Activated T-helper 1 cell treated with anti-CD3 and anti-CD28 coated beads, Interleukin-12 subunit alpha, Interleukin-12 subunit beta, Interleukin-2, Interleukin-4 antibody, amounts not matched to agents 30 ng/mL and 10 ng/mL and 1 ng/mL, durations not matched to agents 14 hours and 24 hours and 36 hours (primary cell): ENCODE measurements at regions not wholly inside any gene's neighbourhood (a gene's known extent, or its start where the extent isn't known, plus 50 kb on each side); places are given as distances from the start of the nearest gene placed in this dataset.

Source experiments
- DNase-seq: peaks from one replicate; pipeline ENCODE4 v3.0.0; 2021; ENCODE audit warnings: low spot score
- H3K27ac Mint-ChIP-seq: one replicate; pipeline ENCODE4 v1.8.0; 2021; ENCODE audit warnings: mild to moderate bottlenecking, mixed read lengths
- H3K27me3 Mint-ChIP-seq: one replicate; pipeline ENCODE4 v1.8.0; 2022; ENCODE audit warnings: mild to moderate bottlenecking, moderate library complexity, mixed read lengths; ENCODE audit not compliant: insufficient read depth
- H3K36me3 Mint-ChIP-seq: one replicate; pipeline ENCODE4 v1.8.0; 2021; ENCODE audit warnings: low read depth, mixed read lengths
- H3K4me1 Mint-ChIP-seq: one replicate; pipeline ENCODE4 v1.8.0; 2021; ENCODE audit warnings: low read depth, mixed read lengths
- H3K4me3 Mint-ChIP-seq: one replicate; pipeline ENCODE4 v1.8.0; 2021; ENCODE audit warnings: mild to moderate bottlenecking, moderate library complexity, mixed read lengths
- H3K9me3 Mint-ChIP-seq: one replicate; pipeline ENCODE4 v1.8.0; 2021; ENCODE audit warnings: mixed read lengths
- intact Hi-C: fragments of 100-400 bp; cut with micrococcal nuclease; formaldehyde crosslinking; loops from one replicate; pipeline ENCODE4 v1.15.1; 2024

GRCh38 chr4:65805936-65806335, 135.6 kb upstream of the EPHA5 start:
- no peak overlapping the region for H3K27ac Mint-ChIP-seq
- H3K4me3 Mint-ChIP-seq = no peak overlapping the region
- no peaks in the 10 kb centered on the region for H3K36me3 Mint-ChIP-seq
- intact Hi-C loops = no loop called here
- peaks cover 1% of the 10 kb centered on the region for H3K27me3 Mint-ChIP-seq
- no peak for DNase-seq
- no peaks in the 10 kb centered on the region for H3K4me1 Mint-ChIP-seq
- no peaks in the 10 kb centered on the region for H3K9me3 Mint-ChIP-seq

- DNase-seq = no peak
- Mint-ChIP-seq H3K27ac (no peak overlapping the region), H3K4me3 (no peak overlapping the region), H3K27me3 (peaks cover 1% of the 10 kb centered on the region), H3K36me3 (no peaks in the 10 kb centered on the region), H3K9me3 (no peaks in the 10 kb centered on the region), H3K4me1 (no peaks in the 10 kb centered on the region)
- intact Hi-C loops = no loop called here
These were observed 129.2 kb upstream of the EPHA5 start for GRCh38 chr4:65799513-65799912.

DNA sequence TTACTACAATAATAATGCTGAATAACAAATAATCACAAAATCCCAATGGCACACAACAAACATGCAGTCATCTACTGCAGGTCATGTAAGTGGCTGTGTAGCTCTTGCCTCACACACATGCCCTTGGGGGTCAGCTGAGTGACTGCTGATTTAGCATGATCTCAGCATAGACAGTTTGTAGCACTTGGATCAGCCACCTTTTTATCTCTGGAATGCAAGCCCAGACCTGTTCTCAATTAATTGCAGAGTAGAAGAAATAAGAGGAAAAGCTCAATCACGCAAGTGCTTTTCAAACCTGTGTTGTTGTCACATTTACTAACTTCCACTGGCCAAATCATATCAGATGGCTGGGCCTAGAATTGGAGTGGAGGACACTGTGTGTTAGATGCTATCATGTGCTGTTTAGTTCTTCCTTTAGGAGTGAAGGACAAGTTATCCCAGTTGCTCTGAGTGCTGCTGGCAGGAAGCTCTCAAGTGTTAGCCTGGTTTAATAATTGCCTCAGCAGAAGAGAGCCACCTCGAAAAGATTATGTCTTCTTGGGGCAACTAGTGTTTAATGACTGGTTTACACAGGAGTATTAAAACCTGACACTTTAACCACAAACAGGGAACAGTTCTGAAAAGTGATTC, 128.3 kb upstream of the EPHA5 start:
- intact Hi-C loops = no loop called here

GRCh38 chr4:65791812-65792308, 121.6 kb upstream of the EPHA5 start:
- Mint-ChIP-seq H3K27ac (no peak overlapping the region), H3K4me3 (no peak overlapping the region), H3K4me1 (no peaks in the 10 kb centered on the region), H3K27me3 (no peaks in the 10 kb centered on the region), H3K36me3 (no peaks in the 10 kb centered on the region), H3K9me3 (peaks cover 4% of the 10 kb centered on the region)
- no peak for DNase-seq
- intact Hi-C loops = no loop called here

More for the DNA sequence above, 128.3 kb upstream of the EPHA5 start:
- no peak overlapping the region for H3K27ac Mint-ChIP-seq
- H3K4me1 Mint-ChIP-seq = no peaks in the 10 kb centered on the region
- H3K4me3 Mint-ChIP-seq = no peak overlapping the region
- peaks cover under 1% of the 10 kb centered on the region for H3K27me3 Mint-ChIP-seq
- peaks cover 4% of the 10 kb centered on the region for H3K9me3 Mint-ChIP-seq
- no peak for DNase-seq
- no peaks in the 10 kb centered on the region for H3K36me3 Mint-ChIP-seq

GRCh38 chr4:65791111-65791811, 121.0 kb upstream of the EPHA5 start:
- DNase-seq = no peak
- intact Hi-C loops = no loop called here
- H3K4me1 Mint-ChIP-seq = no peaks in the 10 kb centered on the region
- no peak overlapping the region for H3K4me3 Mint-ChIP-seq
- H3K36me3 Mint-ChIP-seq = no peaks in the 10 kb centered on the region
- peaks cover 4% of the 10 kb centered on the region for H3K9me3 Mint-ChIP-seq
- H3K27me3 Mint-ChIP-seq = no peaks in the 10 kb centered on the region
- no peak overlapping the region for H3K27ac Mint-ChIP-seq

GRCh38 chr4:65789805-65790204, 119.5 kb upstream of the EPHA5 start:
- Mint-ChIP-seq H3K9me3 (peaks cover 4% of the 10 kb centered on the region), H3K27ac (no peak overlapping the region), H3K36me3 (no peaks in the 10 kb centered on the region), H3K4me3 (no peak overlapping the region), H3K27me3 (no peaks in the 10 kb centered on the region), H3K4me1 (no peaks in the 10 kb centered on the region)
- intact Hi-C loops = no loop called here
- no peak for DNase-seq

DNA sequence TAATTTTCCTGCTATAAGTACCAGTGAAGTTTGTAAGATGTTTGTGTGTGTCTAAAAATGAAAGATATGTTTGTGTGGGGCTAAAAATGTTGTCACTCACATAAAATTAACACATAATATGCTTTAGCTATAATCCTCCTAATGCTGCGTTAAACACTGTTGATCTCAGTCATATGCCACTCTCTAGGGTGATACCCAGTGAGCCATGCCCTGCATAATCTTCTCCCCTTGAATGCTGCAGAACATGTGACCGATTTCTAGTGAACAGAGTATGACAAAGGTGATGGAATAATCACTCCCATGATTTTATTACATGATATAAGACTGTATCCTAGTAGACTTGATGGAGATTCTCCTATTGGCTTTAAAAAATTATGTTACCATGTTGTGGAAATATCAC, 119.1 kb upstream of the EPHA5 start:
- Mint-ChIP-seq H3K4me1 (no peaks in the 10 kb centered on the region), H3K27ac (no peak overlapping the region), H3K36me3 (no peaks in the 10 kb centered on the region), H3K9me3 (peaks cover 4% of the 10 kb centered on the region), H3K27me3 (no peaks in the 10 kb centered on the region), H3K4me3 (no peak overlapping the region)
- intact Hi-C loops = no loop called here
- DNase-seq = no peak

DNA sequence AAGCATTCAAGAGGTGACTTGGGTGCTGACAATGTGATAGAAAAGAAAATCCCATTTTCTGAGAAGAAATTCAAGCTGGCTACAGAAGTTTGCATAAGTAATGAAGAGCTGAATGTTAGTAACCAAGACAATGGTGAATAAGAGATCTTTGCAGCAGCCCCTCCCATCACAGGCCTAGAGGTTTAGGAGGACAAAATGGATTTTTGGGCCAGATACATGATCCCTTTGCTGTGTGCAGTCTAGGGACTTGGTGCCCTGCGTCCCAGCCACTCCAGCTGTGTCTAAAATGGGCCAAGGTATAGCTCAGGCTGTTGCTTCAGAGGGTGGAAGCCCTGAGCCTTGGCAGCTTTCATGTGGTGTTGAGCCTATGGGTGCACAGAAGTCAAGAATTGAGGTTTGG, 107.0 kb upstream of the EPHA5 start:
- H3K27ac Mint-ChIP-seq = no peak overlapping the region
- H3K4me3 Mint-ChIP-seq = no peak overlapping the region
- H3K27me3 Mint-ChIP-seq = no peaks in the 10 kb centered on the region
- peaks cover 24% of the 10 kb centered on the region for H3K9me3 Mint-ChIP-seq
- intact Hi-C loops = no loop called here
- H3K4me1 Mint-ChIP-seq = no peaks in the 10 kb centered on the region
- H3K36me3 Mint-ChIP-seq = no peaks in the 10 kb centered on the region
- no peak for DNase-seq

- Mint-ChIP-seq H3K36me3 (no peaks in the 10 kb centered on the region), H3K27me3 (no peaks in the 10 kb centered on the region), H3K4me1 (no peaks in the 10 kb centered on the region), H3K27ac (no peak overlapping the region), H3K9me3 (peaks cover 28% of the 10 kb centered on the region), H3K4me3 (no peak overlapping the region)
- intact Hi-C loops = no loop called here
- DNase-seq = no peak
These were observed 103.3 kb upstream of the EPHA5 start for GRCh38 chr4:65773636-65774035.

- intact Hi-C loops = no loop called here
- no peak for DNase-seq
- Mint-ChIP-seq H3K36me3 (no peaks in the 10 kb centered on the region), H3K27me3 (no peaks in the 10 kb centered on the region), H3K27ac (no peak overlapping the region), H3K4me1 (no peaks in the 10 kb centered on the region), H3K9me3 (no peaks in the 10 kb centered on the region), H3K4me3 (no peak overlapping the region)
These were observed 77.1 kb upstream of the EPHA5 start for GRCh38 chr4:65747386-65747785.

DNA sequence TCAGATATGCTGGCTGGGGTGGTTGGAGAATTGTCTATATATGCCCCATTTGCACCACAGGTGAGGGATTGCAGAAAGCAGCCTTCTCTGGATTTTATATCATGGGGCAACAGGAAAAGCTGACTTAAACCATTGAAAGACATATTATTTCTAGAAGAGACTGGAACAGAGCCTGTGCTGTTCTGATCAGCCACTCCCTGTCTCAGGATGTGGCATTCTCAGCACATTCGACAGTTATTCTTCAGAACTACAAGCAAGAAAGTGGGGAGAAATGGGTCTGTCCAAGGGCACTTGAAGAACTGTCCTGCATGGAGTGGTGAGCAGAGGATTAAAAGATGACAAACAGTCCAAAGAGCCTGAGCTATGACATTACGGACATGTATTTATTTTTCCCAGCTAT, 67.8 kb upstream of the EPHA5 start:
- Mint-ChIP-seq H3K4me3 (no peak overlapping the region), H3K27me3 (no peaks in the 10 kb centered on the region), H3K4me1 (no peaks in the 10 kb centered on the region), H3K27ac (no peak overlapping the region), H3K9me3 (no peaks in the 10 kb centered on the region), H3K36me3 (no peaks in the 10 kb centered on the region)
- DNase-seq = no peak
- intact Hi-C loops = no loop called here

GRCh38 chr4:65737672-65738071, 67.4 kb upstream of the EPHA5 start:
- H3K36me3 Mint-ChIP-seq = no peaks in the 10 kb centered on the region
- H3K27me3 Mint-ChIP-seq = no peaks in the 10 kb centered on the region
- no peak overlapping the region for H3K27ac Mint-ChIP-seq
- H3K9me3 Mint-ChIP-seq = no peaks in the 10 kb centered on the region
- intact Hi-C loops = no loop called here
- no peak overlapping the region for H3K4me3 Mint-ChIP-seq
- no peak for DNase-seq
- no peaks in the 10 kb centered on the region for H3K4me1 Mint-ChIP-seq

DNA sequence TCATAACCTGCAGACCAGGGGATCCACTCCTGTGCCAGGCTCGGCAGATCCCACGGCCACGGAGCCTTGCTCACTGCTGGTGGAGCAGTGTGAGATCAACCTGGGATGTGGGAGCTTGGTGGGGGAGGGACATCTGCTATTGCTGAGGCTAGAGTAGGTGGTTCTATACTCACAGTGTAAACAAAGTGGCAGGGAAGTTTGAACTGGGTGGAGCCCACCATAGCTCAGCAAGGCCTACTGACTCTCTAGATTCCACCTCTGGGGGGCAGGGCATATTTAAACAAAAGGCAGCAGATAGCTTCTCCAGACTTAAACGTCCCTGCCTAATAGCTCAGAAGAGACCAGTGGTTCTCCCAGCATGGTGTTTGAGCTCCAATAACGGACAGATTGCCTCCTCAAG, 54.7 kb upstream of the EPHA5 start:
- intact Hi-C loops = no loop called here

More for the DNA sequence above, 54.7 kb upstream of the EPHA5 start:
- Mint-ChIP-seq H3K9me3 (no peaks in the 10 kb centered on the region), H3K27ac (no peak overlapping the region), H3K36me3 (no peaks in the 10 kb centered on the region), H3K4me1 (no peaks in the 10 kb centered on the region), H3K4me3 (no peak overlapping the region), H3K27me3 (no peaks in the 10 kb centered on the region)
- DNase-seq = no peak
